MM.1S (cell line): ENCODE measurements at regions not wholly inside any gene's neighbourhood (a gene's known extent, or its start where the extent isn't known, plus 50 kb on each side); places are given as distances from the start of the nearest gene placed in this dataset.

Source experiments
- CTCF ChIP-seq: fragments of 300-600 bp; sonication (generic); IDR thresholded peaks from 2 replicates; pipeline ENCODE4 v1.5.1; 2016; ENCODE audit warnings: antibody characterized with exemption, low read length, mixed read lengths
- EZH2phosphoT487 ChIP-seq: fragments of 300-600 bp; sonication (generic); IDR thresholded peaks from 2 replicates; pipeline ENCODE4 v1.6.1; 2018; ENCODE audit warnings: antibody characterized with exemption, low read length

- TF ChIP-seq EZH2phosphoT487 (no peak), CTCF (no peak)
Measured at GRCh38 chr1:59152511-59152910, 144.4 kb upstream of the FGGY start.
